ENCODE measurements at regions not wholly inside any gene's neighbourhood (a gene's known extent, or its start where the extent isn't known, plus 50 kb on each side); places are given as distances from the start of the nearest gene placed in this dataset.

GRCh38 chr3:150083655-150084042, 113.0 kb upstream of the PFN2 start:
- TF ChIP-seq CTCF (conservative IDR thresholded peaks at IDR 0.05 in 1 of 2, IDR thresholded peaks at IDR 0.05 in 1 of 2; ENCODE audit: low read depth in 1 of 2, low read length in 2 of 2) = no peak
- no peak for TF ChIP-seq EZH2 (IDR thresholded peaks at IDR 0.05; ENCODE audit: low read length, missing control alignments)

All from fibroblast of lung (primary cell).